Caco-2 (cell line): ENCODE measurements at regions not wholly inside any gene's neighbourhood (a gene's known extent, or its start where the extent isn't known, plus 50 kb on each side); places are given as distances from the start of the nearest gene placed in this dataset.

ENCODE experiments used
- BruUV-seq: library from RNA; stranded (reverse); fragments of 400-500 nt; replicated peaks from 2 replicates; lab custom pipeline; 2021; lab: Mats Ljungman, UMichigan
- CTCF ChIA-PET: fragments of 300-600 bp; sonication (Branson Sonifier 250); formaldehyde crosslinking; loops from one replicate; lab custom pipeline; 2022; ENCODE audit warnings: antibody characterized with exemption; lab: Charles Lee
- POLR2A ChIA-PET: fragments of 300-600 bp; sonication (Branson Sonifier 250); formaldehyde crosslinking; loops from one replicate; lab custom pipeline; 2022; ENCODE audit warnings: antibody characterized with exemption; lab: Charles Lee
- DNase-seq, 2 experiments: peaks; one replicate each; pipeline versions ENCODE4 v3.0.0 to v3.0.0-alpha.2; 2020 to 2022
- H3K27me3 ChIP-seq: replicated peaks from 2 replicates; pipeline ENCODE4 v1.6.0; 2011; ENCODE audit warnings: low read length; ENCODE audit not compliant: control insufficient read depth, insufficient read depth
- H3K36me3 ChIP-seq: 2 replicates; pipeline ENCODE4 v1.5.1; 2011; ENCODE audit warnings: low read length; ENCODE audit not compliant: control insufficient read depth, insufficient read depth
- H3K4me1 ChIP-seq: fragments of 250-450 bp; sonication (Bioruptor Pico); 2 replicates; pipeline ENCODE4 v1.5.1; 2020; ENCODE audit warnings: mild to moderate bottlenecking
- H3K4me3 ChIP-seq: 2 replicates; pipeline ENCODE4 v1.5.1; 2011; ENCODE audit warnings: low read depth, mild to moderate bottlenecking, control low read depth, low read length
- H3K9me3 ChIP-seq: fragments of 250-450 bp; sonication (Bioruptor Pico); 2 replicates; pipeline ENCODE4 v1.5.1; 2020; ENCODE audit warnings: mild to moderate bottlenecking, moderate library complexity
- H3K27ac Mint-ChIP-seq: one replicate; pipeline ENCODE4 v1.8.0; 2022; ENCODE audit warnings: mixed read lengths; ENCODE audit not compliant: unreplicated experiment
- H3K27me3 Mint-ChIP-seq: one replicate; pipeline ENCODE4 v1.8.0; 2022; ENCODE audit warnings: mixed read lengths; ENCODE audit not compliant: insufficient read depth, unreplicated experiment
- H3K36me3 Mint-ChIP-seq: one replicate; pipeline ENCODE4 v1.8.0; 2022; ENCODE audit warnings: mild to moderate bottlenecking, mixed read lengths; ENCODE audit not compliant: insufficient read depth, unreplicated experiment
- H3K4me1 Mint-ChIP-seq: one replicate; pipeline ENCODE4 v1.8.0; 2022; ENCODE audit warnings: low read depth, mixed read lengths; ENCODE audit not compliant: unreplicated experiment
- H3K4me3 Mint-ChIP-seq: one replicate; pipeline ENCODE4 v1.8.0; 2022; ENCODE audit warnings: mild to moderate bottlenecking, moderate library complexity, mixed read lengths; ENCODE audit not compliant: unreplicated experiment
- H3K9me3 Mint-ChIP-seq: one replicate; pipeline ENCODE4 v1.8.0; 2022; ENCODE audit warnings: mixed read lengths; ENCODE audit not compliant: unreplicated experiment
- CTCF ChIP-seq, 2 experiments: fragments of 200-600 bp in 1 of 2; IDR thresholded peaks; 1 replicate in 1 of 2; 2 replicates in 1 of 2; pipeline versions ENCODE4 v1.5.1 to v1.8.0; 2011 to 2022; ENCODE audit warnings: antibody characterized with exemption in 1 of 2, control low read depth in 1 of 2, inconsistent platforms in 1 of 2, low read depth in 1 of 2, low read length in 1 of 2, mild to moderate bottlenecking in 1 of 2, moderate library complexity in 1 of 2; ENCODE audit not compliant: insufficient read depth in 1 of 2, severe bottlenecking in 1 of 2, unreplicated experiment in 1 of 2
- intact Hi-C: fragments of 100-400 bp; cut with micrococcal nuclease; formaldehyde crosslinking; loops from one replicate; pipeline ENCODE4 v1.10.0; 2022; ENCODE audit not compliant: unreplicated experiment

GRCh38 chr3:194811118-194811517 lies 125.4 kb downstream of the FAM43A start:
- H3K36me3 Mint-ChIP-seq, result no peaks in the 10 kb centered on the region

GRCh38 chr3:194812176-194812575 lies 126.5 kb downstream of the FAM43A start:
- peaks cover 3% of the 10 kb centered on the region for H3K27me3 Mint-ChIP-seq
- no TSS peak for BruUV-seq
- no peak for TF ChIP-seq CTCF (IDR thresholded peaks at IDR 0.05; ENCODE audit: insufficient read depth in 1 of 2, low read depth in 1 of 2, low read length in 1 of 2, severe bottlenecking in 1 of 2, unreplicated experiment in 1 of 2)
- intact Hi-C loops, result no loop called here
- CTCF ChIA-PET, result no interaction called here
- Histone ChIP-seq H3K4me3 (no peak overlapping the region), H3K4me1 (no peaks in the 10 kb centered on the region), H3K36me3 (no peaks in the 10 kb centered on the region), H3K27me3 (no peaks in the 10 kb centered on the region; the same call in 1 of the 2 replicates), H3K9me3 (no peaks in the 10 kb centered on the region)
- H3K27ac Mint-ChIP-seq, result no peak overlapping the region
- H3K36me3 Mint-ChIP-seq, result no peaks in the 10 kb centered on the region
- H3K9me3 Mint-ChIP-seq, result no peaks in the 10 kb centered on the region
- no peak for DNase-seq
- POLR2A ChIA-PET, result no interaction called here
- H3K4me1 Mint-ChIP-seq, result no peaks in the 10 kb centered on the region
- no peak overlapping the region for H3K4me3 Mint-ChIP-seq

More at GRCh38 chr3:194811118-194811517, 125.4 kb downstream of the FAM43A start:
- Histone ChIP-seq H3K36me3 (no peaks in the 10 kb centered on the region), H3K4me1 (no peaks in the 10 kb centered on the region), H3K9me3 (no peaks in the 10 kb centered on the region), H3K27me3 (no peaks in the 10 kb centered on the region; the same call in 1 of the 2 replicates), H3K4me3 (no peak overlapping the region)
- H3K9me3 Mint-ChIP-seq, result no peaks in the 10 kb centered on the region
- H3K4me3 Mint-ChIP-seq, result no peak overlapping the region
- no peaks in the 10 kb centered on the region for H3K4me1 Mint-ChIP-seq
- no peak for DNase-seq
- no peak for TF ChIP-seq CTCF (IDR thresholded peaks at IDR 0.05; ENCODE audit: insufficient read depth in 1 of 2, low read depth in 1 of 2, low read length in 1 of 2, severe bottlenecking in 1 of 2, unreplicated experiment in 1 of 2)
- no peak overlapping the region for H3K27ac Mint-ChIP-seq
- ChIA-PET CTCF (no interaction called here), POLR2A (no interaction called here)
- BruUV-seq, result no TSS peak
- intact Hi-C loops, result no loop called here
- H3K27me3 Mint-ChIP-seq, result peaks cover 9% of the 10 kb centered on the region

- TF ChIP-seq CTCF (IDR thresholded peaks at IDR 0.05; ENCODE audit: insufficient read depth in 1 of 2, low read depth in 1 of 2, low read length in 1 of 2, severe bottlenecking in 1 of 2, unreplicated experiment in 1 of 2), result no peak
- DNase-seq, result no peak
- ChIA-PET CTCF (interaction anchor here (0.6 kb wide), 1 partner anchor 40 kb away, joined by 5 read pairs; no protein-coding TSS in a partner anchor), POLR2A (no interaction called here)
- Histone ChIP-seq H3K36me3 (no peaks in the 10 kb centered on the region), H3K4me1 (no peaks in the 10 kb centered on the region), H3K4me3 (no peak overlapping the region), H3K27me3 (no peaks in the 10 kb centered on the region; the same call in 1 of the 2 replicates), H3K9me3 (no peaks in the 10 kb centered on the region)
- Mint-ChIP-seq H3K4me3 (no peak overlapping the region), H3K9me3 (no peaks in the 10 kb centered on the region), H3K27me3 (peaks cover 7% of the 10 kb centered on the region), H3K4me1 (no peaks in the 10 kb centered on the region), H3K36me3 (no peaks in the 10 kb centered on the region), H3K27ac (no peak overlapping the region)
- intact Hi-C loops, result no loop called here
- BruUV-seq, result no TSS peak
These were observed 129.2 kb downstream of the FAM43A start for GRCh38 chr3:194814878-194815357.
